ENCODE measurements at regions not wholly inside any gene's neighbourhood (a gene's known extent, or its start where the extent isn't known, plus 50 kb on each side); places are given as distances from the start of the nearest gene placed in this dataset.

- H2BK5ac ChIP-seq (ENCODE audit: insufficient read length, low read length), result no peak overlapping the region
- Mint-ChIP-seq H3K27me3 (ENCODE audit: low read depth) (peaks cover 4% of the 10 kb centered on the region; the same call in 1 of the 2 replicates), H3K4me1 (peaks cover 26 to 31% of the 10 kb centered on the region in 2 experiments), H3K4me3 (no peak overlapping the region), H3K9me3 (peaks cover 2 to 5% of the 10 kb centered on the region in 2 experiments; a peak in 2 of 5 replicates), H3K27ac (no peak overlapping the region), H3K36me3 (ENCODE audit: insufficient read depth in 1 of 3, low read depth in 3 of 3) (peaks cover 0 to 2% (median 0%) of the 10 kb centered on the region in 3 experiments; a peak in 2 of 7 replicates)
- H4K8ac ChIP-seq (replicated peaks; ENCODE audit: insufficient read length, low read depth, low read length), result no peak overlapping the region
- H3K56ac ChIP-seq (ENCODE audit: insufficient read length, low read depth, low read length), result no peak overlapping the region
- H3K18ac ChIP-seq (ENCODE audit: insufficient read length, low read depth, low read length), result no peak overlapping the region
- no peak for DNase-seq
- no peaks in the 10 kb centered on the region for H3K23me2 ChIP-seq (ENCODE audit: insufficient read length, low read depth, low read length, poor library complexity, severe bottlenecking)
- H2BK20ac ChIP-seq (ENCODE audit: low read depth, low read length, poor library complexity, severe bottlenecking), result no peak overlapping the region
- no peak overlapping the region for H3T11ph ChIP-seq (ENCODE audit: low read length)
- no peak overlapping the region for H3K4ac ChIP-seq (ENCODE audit: low read depth, low read length)
- H2AFZ ChIP-seq (ENCODE audit: low read length), result no peak overlapping the region
- H3K9ac ChIP-seq (ENCODE audit: extremely low read depth, insufficient read length, low read length), result no peak overlapping the region
- TF ChIP-seq CTCF (conservative IDR thresholded peaks at IDR 0.05), result no peak
- H3K9me3 ChIP-seq (ENCODE audit: control insufficient read depth, low read depth, low read length), result no peaks in the 10 kb centered on the region
- H3K79me1 ChIP-seq (ENCODE audit: insufficient read depth, low read depth, low read length, poor library complexity, severe bottlenecking), result no peaks in the 10 kb centered on the region
- no peak overlapping the region for H2AK5ac ChIP-seq (ENCODE audit: insufficient read length, low read length)
- H3K23ac ChIP-seq (ENCODE audit: insufficient read length, low read depth, low read length), result no peak overlapping the region
- no peak overlapping the region for H4K91ac ChIP-seq (ENCODE audit: insufficient read length, low read depth, low read length)
- no peak overlapping the region for H2BK12ac ChIP-seq (ENCODE audit: insufficient read length, low read depth, low read length)
- H2BK15ac ChIP-seq (ENCODE audit: low read depth, low read length), result no peak overlapping the region
- no peak overlapping the region for H2BK120ac ChIP-seq (ENCODE audit: low read depth, low read length, poor library complexity, severe bottlenecking)
- H3K79me2 ChIP-seq (ENCODE audit: insufficient read depth, low read length), result no peaks in the 10 kb centered on the region
- no peak overlapping the region for H4K5ac ChIP-seq (ENCODE audit: insufficient read length, low read depth, low read length)
- no peaks in the 10 kb centered on the region for H3K27me3 ChIP-seq (ENCODE audit: insufficient read depth, low read length)
- H3K27ac ChIP-seq (ENCODE audit: insufficient read length, low read depth, low read length), result no peak overlapping the region
- H3K4me2 ChIP-seq (ENCODE audit: insufficient read depth, insufficient read length, low read length), result no peak overlapping the region
- no peak overlapping the region for H3K14ac ChIP-seq (ENCODE audit: insufficient read depth, low read length)
- no peaks in the 10 kb centered on the region for H4K20me1 ChIP-seq (ENCODE audit: control insufficient read depth, insufficient read depth, insufficient read length)
- H3K4me1 ChIP-seq (ENCODE audit: insufficient read depth, low read length), result no peaks in the 10 kb centered on the region
Measured at GRCh38 chr10:120719333-120719732, 131.8 kb upstream of the WDR11 start.

Measured in H9 (cell line).